H9 (cell line): ENCODE measurements at regions not wholly inside any gene's neighbourhood (a gene's known extent, or its start where the extent isn't known, plus 50 kb on each side); places are given as distances from the start of the nearest gene placed in this dataset.

Experiments
- DNase-seq: peaks from one replicate; pipeline ENCODE4 v3.0.0-alpha.2; 2017
- H2AFZ ChIP-seq: one replicate; pipeline ENCODE4 v1.6.1; 2013; ENCODE audit warnings: mild to moderate bottlenecking, low read length, control low read depth, moderate library complexity
- H2AK5ac ChIP-seq: 2 replicates; pipeline ENCODE4 v1.6.1; 2013; ENCODE audit warnings: low read length, control low read depth, mixed read lengths; ENCODE audit not compliant: insufficient read length
- H2BK120ac ChIP-seq: one replicate; pipeline ENCODE4 v1.6.1; 2013; ENCODE audit warnings: low read depth, mild to moderate bottlenecking, low read length, control low read depth, inconsistent platforms; ENCODE audit not compliant: poor library complexity, severe bottlenecking
- H2BK12ac ChIP-seq: 2 replicates; pipeline ENCODE4 v1.6.1; 2013; ENCODE audit warnings: low read length, control low read depth, mixed read lengths, low read depth; ENCODE audit not compliant: insufficient read length
- H2BK15ac ChIP-seq: 2 replicates; pipeline ENCODE4 v1.6.1; 2013; ENCODE audit warnings: low read depth, low read length, control low read depth
- H2BK20ac ChIP-seq: one replicate; pipeline ENCODE4 v1.6.1; 2013; ENCODE audit warnings: low read depth, mild to moderate bottlenecking, low read length, control low read depth, inconsistent platforms; ENCODE audit not compliant: poor library complexity, severe bottlenecking
- H2BK5ac ChIP-seq: 2 replicates; pipeline ENCODE4 v1.6.1; 2013; ENCODE audit warnings: low read length, control low read depth, mixed read lengths; ENCODE audit not compliant: insufficient read length
- H3K14ac ChIP-seq: 2 replicates; pipeline ENCODE4 v1.6.1; 2013; ENCODE audit warnings: low read length, control low read depth; ENCODE audit not compliant: insufficient read depth
- H3K18ac ChIP-seq: 2 replicates; pipeline ENCODE4 v1.6.1; 2013; ENCODE audit warnings: low read depth, mild to moderate bottlenecking, mixed read lengths, low read length, control low read depth; ENCODE audit not compliant: insufficient read length
- H3K23ac ChIP-seq: 2 replicates; pipeline ENCODE4 v1.6.1; 2013; ENCODE audit warnings: low read length, control low read depth, mixed read lengths, low read depth; ENCODE audit not compliant: insufficient read length
- H3K23me2 ChIP-seq: 2 replicates; pipeline ENCODE4 v1.6.1; 2013; ENCODE audit warnings: low read depth, mild to moderate bottlenecking, mixed read lengths, low read length, control low read depth; ENCODE audit not compliant: insufficient read length, poor library complexity, severe bottlenecking
- H3K27ac ChIP-seq: 2 replicates; pipeline ENCODE4 v1.5.1; 2013; ENCODE audit warnings: low read length, control low read depth, mixed read lengths, low read depth; ENCODE audit not compliant: insufficient read length
- H3K27me3 ChIP-seq: 2 replicates; pipeline ENCODE4 v1.6.1; 2013; ENCODE audit warnings: low read length, control low read depth, inconsistent platforms; ENCODE audit not compliant: insufficient read depth
- H3K4ac ChIP-seq: 2 replicates; pipeline ENCODE4 v1.6.1; 2013; ENCODE audit warnings: low read depth, mild to moderate bottlenecking, control low read depth, inconsistent platforms, low read length, moderate library complexity
- H3K4me1 ChIP-seq: 2 replicates; pipeline ENCODE4 v1.6.1; 2013; ENCODE audit warnings: low read length, control low read depth, inconsistent platforms; ENCODE audit not compliant: insufficient read depth
- H3K4me2 ChIP-seq: 2 replicates; pipeline ENCODE4 v1.6.1; 2013; ENCODE audit warnings: low read length, control low read depth, mixed read lengths; ENCODE audit not compliant: insufficient read length, insufficient read depth
- H3K56ac ChIP-seq: 2 replicates; pipeline ENCODE4 v1.6.1; 2013; ENCODE audit warnings: low read depth, mild to moderate bottlenecking, mixed read lengths, low read length, control low read depth; ENCODE audit not compliant: insufficient read length
- H3K79me1 ChIP-seq: 2 replicates; pipeline ENCODE4 v1.6.1; 2013; ENCODE audit warnings: low read depth, mild to moderate bottlenecking, moderate library complexity, low read length, control low read depth, inconsistent platforms; ENCODE audit not compliant: insufficient read depth, poor library complexity, severe bottlenecking
- H3K79me2 ChIP-seq: 2 replicates; pipeline ENCODE4 v1.6.1; 2013; ENCODE audit warnings: low read length, control low read depth, inconsistent platforms; ENCODE audit not compliant: insufficient read depth
- H3K9ac ChIP-seq: 2 replicates; pipeline ENCODE4 v1.6.1; 2013; ENCODE audit warnings: low read length, control low read depth, mixed read lengths; ENCODE audit not compliant: insufficient read length; ENCODE audit errors: extremely low read depth
- H3K9me3 ChIP-seq: one replicate; pipeline ENCODE4 v1.6.1; 2013; ENCODE audit warnings: low read depth, low read length, inconsistent platforms; ENCODE audit not compliant: control insufficient read depth
- H3T11ph ChIP-seq: one replicate; pipeline ENCODE4 v1.6.1; 2013; ENCODE audit warnings: mild to moderate bottlenecking, low read length, control low read depth, inconsistent platforms
- H4K20me1 ChIP-seq: one replicate; pipeline ENCODE4 v1.6.1; 2013; ENCODE audit not compliant: control insufficient read depth, insufficient read length, insufficient read depth
- H4K5ac ChIP-seq: 2 replicates; pipeline ENCODE4 v1.6.1; 2013; ENCODE audit warnings: low read depth, mild to moderate bottlenecking, mixed read lengths, low read length, control low read depth; ENCODE audit not compliant: insufficient read length
- H4K8ac ChIP-seq: replicated peaks from 2 replicates; pipeline ENCODE4 v1.6.1; 2013; ENCODE audit warnings: low read length, control low read depth, mixed read lengths, low read depth; ENCODE audit not compliant: insufficient read length
- H4K91ac ChIP-seq: 2 replicates; pipeline ENCODE4 v1.6.1; 2013; ENCODE audit warnings: low read depth, mild to moderate bottlenecking, moderate library complexity, mixed read lengths, low read length, control low read depth; ENCODE audit not compliant: insufficient read length
- H3K27ac Mint-ChIP-seq, 3 experiments: 2 replicates in 2 of 3; 3 replicates in 1 of 3; pipeline ENCODE4 v1.8.0; 2020 to 2021; ENCODE audit warnings: mixed read lengths in 3 of 3, mild to moderate bottlenecking in 1 of 3, moderate library complexity in 1 of 3
- H3K27me3 Mint-ChIP-seq: 2 replicates; pipeline ENCODE4 v1.8.0; 2021; ENCODE audit warnings: low read depth, mild to moderate bottlenecking, moderate library complexity, mixed read lengths
- H3K36me3 Mint-ChIP-seq, 3 experiments: 2 replicates in 2 of 3; 3 replicates in 1 of 3; pipeline ENCODE4 v1.8.0; 2020 to 2021; ENCODE audit warnings: low read depth in 3 of 3, mixed read lengths in 3 of 3; ENCODE audit not compliant: insufficient read depth in 1 of 3
- H3K4me1 Mint-ChIP-seq, 2 experiments: 2 replicates each; pipeline ENCODE4 v1.8.0; 2020; ENCODE audit warnings: mixed read lengths in 2 of 2
- H3K4me3 Mint-ChIP-seq, 2 experiments: 2 replicates in 1 of 2; 3 replicates in 1 of 2; pipeline ENCODE4 v1.8.0; 2020 to 2021; ENCODE audit warnings: mild to moderate bottlenecking in 2 of 2, mixed read lengths in 2 of 2, moderate library complexity in 1 of 2
- H3K9me3 Mint-ChIP-seq, 2 experiments: 2 replicates in 1 of 2; 3 replicates in 1 of 2; pipeline ENCODE4 v1.8.0; 2020; ENCODE audit warnings: mild to moderate bottlenecking in 2 of 2, mixed read lengths in 2 of 2, moderate library complexity in 1 of 2
- CTCF ChIP-seq: fragments of 200-600 bp; sonication (generic); conservative IDR thresholded peaks from 3 replicates; pipeline ENCODE4 v1.8.0; 2021; ENCODE audit warnings: antibody characterized with exemption, mild to moderate bottlenecking
- WGBS: extraction: QIAGEN DNeasy Blood & Tissue Kit; methylation state at CpG from one replicate; pipeline ENCODE4 v1.1.7; 2013; ENCODE audit warnings: missing lambda C conversion rate, low lambda C conversion rate, mixed read lengths; ENCODE audit not compliant: insufficient read length; ENCODE audit errors: extremely low coverage; 5-methylcytosine and 5-hydroxymethylcytosine counted together

GRCh38 chr20:24134284-24134683 is 145.7 kb upstream of the GGTLC1 start:
- H2BK20ac ChIP-seq = no peak overlapping the region
- no peak overlapping the region for H2AFZ ChIP-seq
- Mint-ChIP-seq H3K4me3 (no peak overlapping the region), H3K4me1 (peaks cover 34 to 37% of the 10 kb centered on the region in 2 experiments), H3K27me3 (peaks cover 1% of the 10 kb centered on the region; the same call in 1 of the 2 replicates), H3K9me3 (peaks cover 0 to 1% of the 10 kb centered on the region in 2 experiments; a peak in 1 of 5 replicates), H3K36me3 (no peaks in the 10 kb centered on the region), H3K27ac (no peak overlapping the region)
- no peak overlapping the region for H2AK5ac ChIP-seq
- H3K4me2 ChIP-seq = no peak overlapping the region
- no peak overlapping the region for H4K5ac ChIP-seq
- H3K23ac ChIP-seq = no peak overlapping the region
- H3K27ac ChIP-seq = no peak overlapping the region
- H3K56ac ChIP-seq = no peak overlapping the region
- H3K4ac ChIP-seq = no peak overlapping the region
- H3K4me1 ChIP-seq = peaks cover 3% of the 10 kb centered on the region; the same call in 1 of the 2 replicates
- no peak overlapping the region for H2BK5ac ChIP-seq
- H3K23me2 ChIP-seq = no peaks in the 10 kb centered on the region
- no peak overlapping the region for H4K8ac ChIP-seq
- H3K79me1 ChIP-seq = no peaks in the 10 kb centered on the region
- H4K20me1 ChIP-seq = no peaks in the 10 kb centered on the region
- H3K9me3 ChIP-seq = no peaks in the 10 kb centered on the region
- no peak overlapping the region for H3K18ac ChIP-seq
- no peak overlapping the region for H3T11ph ChIP-seq
- H2BK12ac ChIP-seq = no peak overlapping the region
- WGBS = no CpG with 5 or more reads among the region's 3 CpGs
- no peaks in the 10 kb centered on the region for H3K27me3 ChIP-seq
- no peak overlapping the region for H3K14ac ChIP-seq
- H3K9ac ChIP-seq = no peak overlapping the region
- H2BK120ac ChIP-seq = no peak overlapping the region
- no peaks in the 10 kb centered on the region for H3K79me2 ChIP-seq
- TF ChIP-seq CTCF = no peak
- H2BK15ac ChIP-seq = no peak overlapping the region
- DNase-seq = no peak
- H4K91ac ChIP-seq = no peak overlapping the region
